Adipocyte (in vitro differentiated cells): ENCODE measurements at regions not wholly inside any gene's neighbourhood (a gene's known extent, or its start where the extent isn't known, plus 50 kb on each side); places are given as distances from the start of the nearest gene placed in this dataset.
"Not testable (repeated sequence)": the region's sequence is repeated elsewhere in the genome, so short reads cannot be mapped to it uniquely, and the experiment has no call there.

Experiments
- DNase-seq: peaks from one replicate; pipeline ENCODE4 v3.0.0-alpha.2; 2015; ENCODE audit warnings: low read depth
- H3K27me3 ChIP-seq: replicated peaks from 2 replicates; pipeline ENCODE4 v1.7.0; 2013; ENCODE audit warnings: mild to moderate bottlenecking, low read length, moderate library complexity; ENCODE audit not compliant: control insufficient read depth, insufficient read depth
- H3K36me3 ChIP-seq: 2 replicates; pipeline ENCODE4 v1.7.0; 2013; ENCODE audit warnings: low read length, mild to moderate bottlenecking, moderate library complexity; ENCODE audit not compliant: control insufficient read depth, insufficient read depth, severe bottlenecking
- H3K4me1 ChIP-seq: 2 replicates; pipeline ENCODE4 v1.7.0; 2013; ENCODE audit warnings: mild to moderate bottlenecking, low read length, moderate library complexity; ENCODE audit not compliant: control insufficient read depth, insufficient read depth
- H3K4me3 ChIP-seq: 2 replicates; pipeline ENCODE4 v1.7.0; 2013; ENCODE audit warnings: mild to moderate bottlenecking, low read length, moderate library complexity
- H3K9ac ChIP-seq: 2 replicates; pipeline ENCODE4 v1.7.0; 2013; ENCODE audit warnings: mild to moderate bottlenecking, low read length, moderate library complexity
- H3K9me3 ChIP-seq: 2 replicates; pipeline ENCODE4 v1.7.0; 2013; ENCODE audit warnings: mild to moderate bottlenecking, low read length, moderate library complexity; ENCODE audit not compliant: control insufficient read depth

DNA sequence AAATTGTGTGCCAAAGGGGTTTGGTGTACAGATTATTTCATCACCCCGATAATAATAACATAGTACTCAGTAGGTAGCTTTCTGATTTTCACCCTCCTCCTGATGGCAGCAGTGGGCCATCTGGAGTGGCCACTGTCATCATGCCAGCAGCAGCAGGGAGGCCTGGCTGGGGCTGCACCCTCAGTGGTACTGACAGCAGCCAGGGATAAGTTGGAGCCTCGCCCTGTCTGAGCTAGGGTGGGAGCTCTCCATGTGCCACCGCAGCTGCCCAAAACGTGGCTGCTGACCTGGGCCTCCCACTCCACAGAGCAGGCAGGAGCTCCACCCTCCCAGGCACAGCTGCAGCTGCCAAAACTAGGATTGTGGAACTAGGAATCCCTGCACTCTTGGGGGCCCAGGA lies 700.8 kb upstream of the KCND2 start:
- no peaks in the 10 kb centered on the region for H3K9me3 ChIP-seq
- H3K4me1 ChIP-seq: no peaks in the 10 kb centered on the region
- DNase-seq: no peak
- no peak overlapping the region for H3K4me3 ChIP-seq
- no peaks in the 10 kb centered on the region for H3K36me3 ChIP-seq
- no peaks in the 10 kb centered on the region for H3K27me3 ChIP-seq
- no peak overlapping the region for H3K9ac ChIP-seq

- H3K9me3 ChIP-seq: no peaks in the 10 kb centered on the region
- H3K36me3 ChIP-seq: no peaks in the 10 kb centered on the region
- H3K9ac ChIP-seq: no peak overlapping the region
- DNase-seq: no peak
- no peak overlapping the region for H3K4me3 ChIP-seq
- no peaks in the 10 kb centered on the region for H3K27me3 ChIP-seq
- H3K4me1 ChIP-seq: no peaks in the 10 kb centered on the region
Measured at GRCh38 chr7:119572541-119572940, 700.4 kb upstream of the KCND2 start.

- no peaks in the 10 kb centered on the region for H3K4me1 ChIP-seq
- H3K27me3 ChIP-seq: no peaks in the 10 kb centered on the region
- no peak for DNase-seq
- H3K9ac ChIP-seq: no peak overlapping the region
- no peak overlapping the region for H3K4me3 ChIP-seq
- H3K36me3 ChIP-seq: no peaks in the 10 kb centered on the region
- H3K9me3 ChIP-seq: no peaks in the 10 kb centered on the region
Measured at GRCh38 chr7:119578116-119578515, 694.9 kb upstream of the KCND2 start.

DNA sequence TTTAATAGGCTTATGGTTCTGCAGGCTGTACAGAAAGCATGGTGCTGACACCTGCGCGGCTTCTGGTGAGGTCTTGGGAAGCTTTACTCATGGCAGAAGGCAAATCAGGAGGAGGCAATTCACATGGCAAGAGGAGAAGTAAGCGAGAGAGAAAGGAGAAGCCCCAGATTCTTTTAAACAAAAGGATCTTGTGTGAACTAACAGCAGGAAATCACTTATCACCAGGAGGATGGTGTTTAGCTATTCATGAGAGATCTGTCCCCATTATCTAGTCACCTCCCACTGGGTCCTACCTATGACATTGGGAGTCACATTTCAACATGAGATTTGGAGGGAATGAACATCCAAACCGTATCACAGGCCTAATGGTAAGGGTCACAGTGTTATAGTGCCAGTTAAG lies 678.0 kb upstream of the KCND2 start:
- H3K36me3 ChIP-seq: no peaks in the 10 kb centered on the region
- no peak for DNase-seq
- no peaks in the 10 kb centered on the region for H3K27me3 ChIP-seq
- H3K4me1 ChIP-seq: no peaks in the 10 kb centered on the region
- no peak overlapping the region for H3K4me3 ChIP-seq
- no peak overlapping the region for H3K9ac ChIP-seq
- H3K9me3 ChIP-seq: no peaks in the 10 kb centered on the region

DNA sequence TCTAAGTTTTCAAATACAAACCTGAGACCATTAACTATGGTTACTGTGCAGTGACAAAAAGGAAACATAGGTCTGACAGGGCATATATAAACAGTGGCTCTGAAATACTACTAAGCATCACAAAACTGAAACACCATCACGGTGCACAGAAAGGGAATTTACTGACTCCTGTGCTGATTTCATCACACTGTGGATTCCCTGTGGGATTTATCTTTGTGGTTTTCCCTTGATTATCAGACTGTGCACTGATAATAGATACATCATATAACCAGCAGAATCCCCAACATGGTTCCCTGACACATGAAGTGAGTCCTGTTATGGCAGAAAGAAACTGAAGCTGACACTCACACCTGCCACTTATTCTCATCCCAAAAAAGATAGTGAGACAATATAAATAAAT lies 676.3 kb upstream of the KCND2 start:
- Histone ChIP-seq H3K4me1 (no peaks in the 10 kb centered on the region), H3K9ac (no peak overlapping the region), H3K9me3 (no peaks in the 10 kb centered on the region), H3K27me3 (no peaks in the 10 kb centered on the region), H3K36me3 (no peaks in the 10 kb centered on the region), H3K4me3 (no peak overlapping the region)
- DNase-seq: no peak

GRCh38 chr7:119606297-119606696 lies 666.7 kb upstream of the KCND2 start:
- Histone ChIP-seq H3K9me3 (peaks cover 12% of the 10 kb centered on the region), H3K27me3 (no peaks in the 10 kb centered on the region), H3K36me3 (no peaks in the 10 kb centered on the region), H3K4me3 (no peak overlapping the region), H3K4me1 (no peaks in the 10 kb centered on the region), H3K9ac (no peak overlapping the region)
- DNase-seq: no peak

- H3K9me3 ChIP-seq: no peaks in the 10 kb centered on the region
- H3K9ac ChIP-seq: no peak overlapping the region
- no peak overlapping the region for H3K4me3 ChIP-seq
- no peaks in the 10 kb centered on the region for H3K4me1 ChIP-seq
- no peaks in the 10 kb centered on the region for H3K27me3 ChIP-seq
- H3K36me3 ChIP-seq: no peaks in the 10 kb centered on the region
- DNase-seq: no peak
Measured at GRCh38 chr7:119620769-119621168, 652.2 kb upstream of the KCND2 start.

DNA sequence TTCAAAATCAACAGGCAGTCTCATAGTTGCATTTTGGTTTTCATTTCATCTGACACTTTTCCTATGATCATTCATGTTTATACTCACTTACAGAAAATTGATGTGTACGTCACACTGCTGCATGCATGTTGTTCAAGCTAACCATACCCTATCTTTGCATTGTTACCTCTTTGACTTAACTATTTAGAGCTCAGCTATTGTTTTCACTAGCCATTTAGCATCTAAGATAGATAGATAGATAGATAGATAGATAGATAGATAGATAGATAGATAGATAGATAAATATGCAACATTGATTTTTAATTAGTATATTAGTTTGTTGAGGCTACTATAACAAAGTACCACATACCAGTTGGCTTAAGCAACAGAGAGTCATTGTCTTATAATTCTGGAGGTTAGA lies 649.5 kb upstream of the KCND2 start:
- Histone ChIP-seq H3K4me1 (no peaks in the 10 kb centered on the region), H3K4me3 (no peak overlapping the region), H3K36me3 (no peaks in the 10 kb centered on the region), H3K9ac (no peak overlapping the region), H3K9me3 (no peaks in the 10 kb centered on the region), H3K27me3 (no peaks in the 10 kb centered on the region)
- DNase-seq: no peak

GRCh38 chr7:119630406-119630969 lies 642.5 kb upstream of the KCND2 start:
- H3K27me3 ChIP-seq: no peaks in the 10 kb centered on the region
- no peak overlapping the region for H3K9ac ChIP-seq
- no peak for DNase-seq
- no peaks in the 10 kb centered on the region for H3K36me3 ChIP-seq
- no peaks in the 10 kb centered on the region for H3K9me3 ChIP-seq
- no peaks in the 10 kb centered on the region for H3K4me1 ChIP-seq
- H3K4me3 ChIP-seq: no peak overlapping the region

DNA sequence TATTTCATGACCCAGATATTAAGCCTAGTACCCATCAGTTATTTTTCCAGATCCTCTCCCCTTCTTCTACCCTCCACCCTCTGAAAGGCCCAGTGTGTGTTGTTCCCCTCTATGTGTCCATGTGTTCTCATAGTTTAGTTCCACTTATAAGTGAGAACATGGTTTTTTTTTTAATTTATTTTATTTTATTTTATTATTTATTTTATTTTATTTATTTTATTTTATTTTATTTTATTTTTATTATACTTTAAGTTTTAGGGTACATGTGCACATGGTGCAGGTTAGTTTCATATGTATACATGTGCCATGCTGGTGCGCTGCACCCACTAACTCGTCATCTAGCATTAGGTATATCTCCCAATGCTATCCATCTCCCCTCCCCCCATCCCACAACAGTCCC lies 639.2 kb upstream of the KCND2 start:
- not testable (repeated sequence) for H3K9ac ChIP-seq, H3K4me3 ChIP-seq, H3K36me3 ChIP-seq, H3K4me1 ChIP-seq, DNase-seq, H3K27me3 ChIP-seq, H3K9me3 ChIP-seq

GRCh38 chr7:119640326-119640725 lies 632.6 kb upstream of the KCND2 start:
- H3K27me3 ChIP-seq: no peaks in the 10 kb centered on the region
- no peak for DNase-seq
- H3K9me3 ChIP-seq: no peaks in the 10 kb centered on the region
- H3K9ac ChIP-seq: no peak overlapping the region
- no peaks in the 10 kb centered on the region for H3K4me1 ChIP-seq
- H3K4me3 ChIP-seq: no peak overlapping the region
- no peaks in the 10 kb centered on the region for H3K36me3 ChIP-seq

- H3K9me3 ChIP-seq: no peaks in the 10 kb centered on the region
- no peaks in the 10 kb centered on the region for H3K27me3 ChIP-seq
- H3K36me3 ChIP-seq: no peaks in the 10 kb centered on the region
- DNase-seq: no peak
- H3K9ac ChIP-seq: no peak overlapping the region
- H3K4me1 ChIP-seq: no peaks in the 10 kb centered on the region
- H3K4me3 ChIP-seq: no peak overlapping the region
Measured at GRCh38 chr7:119640861-119641260, 632.1 kb upstream of the KCND2 start.
